Activated CD4-positive, alpha-beta T cell treated with anti-CD3 and anti-CD28 coated beads, Interleukin-2, Interleukin-4, amounts not matched to agents 100 ng/mL and 50 ng/mL, durations not matched to agents 16 hours and 8 hours (primary cell): ENCODE measurements at regions not wholly inside any gene's neighbourhood (a gene's known extent, or its start where the extent isn't known, plus 50 kb on each side); places are given as distances from the start of the nearest gene placed in this dataset.
"Not testable (repeated sequence)": the region's sequence is repeated elsewhere in the genome, so short reads cannot be mapped to it uniquely, and the experiment has no call there.

Source experiments
- DNase-seq: peaks from one replicate; pipeline ENCODE4 v3.0.0-alpha.2; 2020; ENCODE audit warnings: low spot score

DNA sequence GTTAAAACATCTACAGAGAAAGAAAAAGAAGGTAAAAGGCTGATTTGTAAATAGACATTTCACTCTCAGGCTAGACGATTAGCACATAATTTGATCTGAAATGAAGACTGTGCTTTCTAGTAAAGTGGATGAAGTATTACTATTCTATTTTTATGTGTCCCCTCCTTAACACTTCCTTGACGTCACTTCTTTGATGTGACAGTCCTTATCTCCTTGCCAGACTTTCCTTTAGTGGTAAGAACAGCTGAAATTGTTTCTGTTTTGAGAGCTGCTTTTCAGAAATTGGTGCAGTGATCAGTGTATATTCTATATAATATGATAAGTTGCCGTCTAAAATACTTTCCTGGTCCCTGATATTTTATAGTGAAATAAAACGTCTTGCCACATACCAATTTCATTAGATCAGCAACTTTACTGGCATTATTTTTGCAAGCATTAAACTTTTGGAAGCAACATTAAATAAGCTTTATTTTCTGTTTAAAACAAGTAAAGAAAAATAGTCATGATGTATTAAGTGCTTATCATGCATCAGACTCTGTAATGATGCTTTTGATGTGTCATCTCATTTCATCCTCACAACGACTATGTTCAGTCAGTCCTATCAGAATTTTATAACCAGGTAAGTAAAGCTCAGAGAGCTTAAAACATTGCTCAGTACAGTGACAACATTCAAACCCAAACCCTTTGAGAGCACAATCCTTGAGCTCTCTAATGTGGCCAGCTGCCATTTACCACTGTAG is 210.3 kb upstream of the PCDH9 start:
- no peak for DNase-seq

DNA sequence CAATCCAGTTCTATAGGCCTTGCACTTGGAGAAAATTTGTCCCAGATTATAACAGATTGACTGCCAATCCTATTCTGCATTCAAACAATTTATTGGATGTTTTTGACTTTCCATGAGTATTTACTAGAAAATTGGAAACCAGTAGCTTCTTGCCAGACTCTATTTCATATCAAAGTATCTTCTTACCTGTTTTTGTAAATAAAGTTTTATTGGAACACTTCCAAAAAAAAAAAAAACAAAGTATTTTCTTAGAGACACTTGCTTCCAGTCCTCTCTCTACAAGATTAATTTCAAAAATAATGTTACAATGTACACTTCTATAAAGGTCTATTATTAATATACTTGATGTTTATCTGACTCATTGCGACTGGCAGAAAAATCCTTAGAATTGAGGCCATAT is 209.2 kb upstream of the PCDH9 start:
- no peak for DNase-seq

DNA sequence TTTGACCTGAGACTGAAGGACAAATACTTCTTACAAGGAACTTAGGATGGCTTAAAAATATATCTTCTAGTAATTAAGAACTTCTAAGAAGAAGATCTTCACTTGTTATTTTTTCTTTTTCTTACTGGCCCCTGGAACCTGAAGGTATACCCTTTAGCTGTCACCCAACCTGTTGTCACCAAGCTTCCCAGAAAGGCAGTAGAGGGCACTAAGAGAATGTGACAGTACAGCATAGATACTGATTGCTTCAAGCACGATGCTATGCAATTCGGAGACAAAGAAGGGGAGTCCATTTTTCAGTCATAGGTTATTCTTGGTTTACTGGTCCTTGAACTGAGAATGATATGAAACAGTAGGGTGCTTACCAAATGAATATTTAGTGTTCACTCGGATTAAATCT is 208.3 kb upstream of the PCDH9 start:
- no peak for DNase-seq

DNA sequence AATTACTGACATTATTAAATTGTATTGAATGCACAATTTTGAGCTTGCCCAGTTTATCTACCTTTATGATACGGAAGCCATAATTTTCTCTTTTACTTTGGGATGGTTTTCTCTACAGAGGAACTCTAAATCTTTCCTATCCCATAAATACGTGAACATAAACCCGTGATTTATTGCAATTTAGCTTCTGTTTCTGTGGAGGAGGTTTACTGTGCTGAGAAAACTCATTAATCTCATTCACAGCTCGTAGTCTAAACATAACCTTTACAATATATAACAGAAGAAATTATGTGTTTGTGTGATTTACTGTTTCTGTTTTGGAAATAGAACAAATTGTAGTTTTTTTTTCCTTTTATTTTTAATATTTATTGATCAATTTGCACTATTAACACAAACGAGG is 207.1 kb upstream of the PCDH9 start:
- no peak for DNase-seq

DNA sequence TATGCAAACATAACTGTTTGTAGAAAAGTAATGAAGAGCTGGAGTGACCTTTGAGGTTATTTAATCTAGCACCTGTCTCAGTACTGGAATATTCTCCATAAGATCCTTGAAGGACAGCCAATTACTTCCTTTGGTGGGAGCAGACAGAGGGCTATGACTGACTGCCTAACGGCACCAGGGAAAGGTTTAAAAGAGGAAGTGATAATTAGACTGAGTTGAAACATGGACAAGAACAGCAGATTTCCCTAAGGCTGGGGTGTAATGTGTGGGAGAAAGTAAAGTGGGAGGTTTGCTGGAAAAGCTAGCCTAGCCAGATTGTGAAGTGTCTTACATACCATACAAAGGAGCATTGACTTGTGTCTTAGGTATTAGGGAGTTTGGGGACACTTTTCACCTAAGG is 191.3 kb upstream of the PCDH9 start:
- no peak for DNase-seq

DNA sequence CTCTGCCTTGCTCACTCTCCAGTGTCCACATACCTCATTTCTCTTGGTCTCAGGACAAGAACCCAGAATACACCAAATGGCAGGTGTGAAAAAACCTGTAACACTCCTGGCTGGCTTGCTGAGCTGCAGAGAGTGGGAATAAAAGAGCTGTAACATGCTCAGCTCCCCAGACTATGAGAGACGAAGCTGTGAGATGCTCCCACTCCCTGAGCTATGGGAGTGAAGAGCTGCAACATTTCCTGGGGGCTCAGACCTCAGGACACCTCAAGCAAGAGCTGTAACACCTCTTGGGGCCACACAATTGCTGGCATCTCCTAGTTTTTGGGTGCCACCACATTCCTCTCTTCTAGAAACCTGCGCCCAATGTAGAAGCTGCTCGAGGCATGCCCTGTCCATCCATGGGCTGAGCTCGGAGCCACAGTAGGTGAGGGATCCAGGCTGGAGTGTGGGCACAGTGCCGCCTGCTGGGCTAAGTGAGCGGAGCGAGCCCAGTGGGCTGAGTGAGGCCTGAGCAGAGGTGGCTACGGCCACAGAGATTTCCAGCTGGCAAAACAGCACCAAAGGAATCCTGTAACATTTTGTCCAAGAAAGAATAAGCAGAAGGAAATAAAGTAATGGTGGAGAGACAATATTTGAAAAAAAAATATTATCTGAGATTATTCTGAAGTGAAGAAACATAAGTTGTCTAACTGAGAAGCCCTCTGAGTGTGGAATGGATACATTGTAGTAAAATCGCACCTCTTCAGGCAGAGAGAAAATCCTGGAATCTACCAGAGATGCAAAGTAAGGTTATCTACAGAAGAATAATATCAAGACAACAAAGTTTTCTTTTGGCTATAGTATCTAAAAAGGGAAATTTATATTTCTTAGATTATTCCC is 186.2 kb upstream of the PCDH9 start:
- DNase-seq: no peak

DNA sequence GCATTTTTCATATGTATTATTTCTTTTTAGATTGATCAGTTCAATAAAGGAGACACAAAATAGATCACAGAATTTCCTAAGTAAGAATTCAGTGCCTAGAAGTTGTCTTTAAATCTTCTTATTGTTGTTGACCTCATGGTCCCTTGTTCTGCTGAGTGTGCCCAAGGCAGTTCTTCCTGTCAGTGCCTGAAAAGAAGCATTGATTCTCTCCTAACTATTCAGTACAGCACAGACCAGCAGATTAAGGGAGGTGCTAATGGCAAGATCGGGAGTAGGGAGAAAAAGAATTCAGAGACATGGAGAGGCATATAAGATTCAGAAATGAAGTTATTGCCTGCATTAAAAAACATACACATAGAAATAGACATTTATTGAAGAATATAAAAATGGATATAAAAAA is 180.5 kb upstream of the PCDH9 start:
- DNase-seq: no peak

DNA sequence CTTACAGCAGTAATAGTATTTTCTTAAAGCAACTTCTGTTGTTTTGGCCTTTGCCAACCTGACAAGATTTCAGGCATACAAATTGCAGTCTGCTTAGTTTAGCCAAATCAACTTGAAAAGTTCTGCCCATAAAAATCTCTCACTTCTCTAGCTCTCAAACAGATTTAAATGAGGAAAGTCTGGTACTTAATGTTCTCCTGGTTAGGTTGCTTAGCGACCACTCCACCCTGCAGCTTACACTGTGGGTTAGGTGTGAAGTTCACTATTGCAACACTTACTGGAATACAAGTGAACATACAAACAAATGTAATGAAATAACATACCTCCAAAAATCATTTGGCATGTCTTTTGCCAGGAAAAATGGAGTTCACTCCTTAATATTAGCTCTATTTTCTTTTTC is 178.7 kb upstream of the PCDH9 start:
- DNase-seq: no peak

DNA sequence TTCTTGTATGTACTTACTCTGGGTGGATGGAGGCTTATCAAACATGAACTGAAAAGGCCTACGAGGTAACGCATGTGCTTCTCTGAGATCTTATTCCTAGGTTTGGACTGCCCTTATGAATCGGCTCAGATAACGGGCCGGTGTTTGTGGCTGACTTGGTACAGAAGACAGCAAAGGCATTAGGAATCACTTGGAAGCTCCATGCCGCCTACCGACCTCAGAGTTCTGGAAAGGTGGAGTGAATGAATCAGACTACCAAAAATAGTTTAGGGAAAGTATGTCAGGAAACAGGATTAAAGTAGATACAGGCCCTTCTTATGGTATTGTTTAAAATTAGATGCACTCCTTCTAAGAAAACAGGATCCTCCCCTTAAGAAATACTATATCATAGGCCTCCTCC is 172.4 kb upstream of the PCDH9 start:
- no peak for DNase-seq

DNA sequence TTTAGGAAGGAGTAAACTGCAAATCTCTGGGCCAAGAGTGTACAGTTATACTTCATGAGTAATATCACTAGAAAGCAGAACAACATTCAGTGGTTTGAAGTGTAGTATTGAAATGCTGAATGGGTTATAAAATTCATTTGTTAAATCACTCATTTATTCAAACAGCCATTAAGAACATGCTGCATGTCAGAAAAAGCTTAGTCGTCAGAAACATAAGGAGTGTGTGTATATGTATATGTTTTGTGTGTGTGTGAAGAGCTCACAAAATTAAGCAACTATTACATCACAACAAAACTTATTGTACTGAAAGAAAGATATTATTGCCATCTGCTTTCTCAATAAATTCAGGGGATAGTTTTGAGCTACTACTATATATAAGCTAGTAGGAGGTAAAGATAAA is 165.4 kb upstream of the PCDH9 start:
- DNase-seq: no peak

DNA sequence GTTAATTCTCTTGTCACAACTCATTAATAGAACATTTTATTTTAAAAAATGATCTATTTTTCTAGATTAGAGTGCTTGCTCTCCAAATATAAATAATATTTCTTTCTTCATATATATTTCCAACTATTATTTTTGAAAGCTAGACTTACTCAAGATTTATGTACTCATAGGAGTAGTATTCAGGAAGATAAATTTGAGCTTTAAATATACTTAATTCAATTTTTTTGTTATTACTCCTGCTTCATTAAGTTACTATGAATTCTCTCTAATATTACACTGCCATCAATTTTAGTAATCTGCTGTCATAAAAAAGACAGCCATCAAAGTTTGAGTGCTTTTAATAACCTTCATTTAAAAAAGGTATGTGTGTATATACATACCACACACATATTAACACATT is 161.9 kb upstream of the PCDH9 start:
- DNase-seq: no peak

DNA sequence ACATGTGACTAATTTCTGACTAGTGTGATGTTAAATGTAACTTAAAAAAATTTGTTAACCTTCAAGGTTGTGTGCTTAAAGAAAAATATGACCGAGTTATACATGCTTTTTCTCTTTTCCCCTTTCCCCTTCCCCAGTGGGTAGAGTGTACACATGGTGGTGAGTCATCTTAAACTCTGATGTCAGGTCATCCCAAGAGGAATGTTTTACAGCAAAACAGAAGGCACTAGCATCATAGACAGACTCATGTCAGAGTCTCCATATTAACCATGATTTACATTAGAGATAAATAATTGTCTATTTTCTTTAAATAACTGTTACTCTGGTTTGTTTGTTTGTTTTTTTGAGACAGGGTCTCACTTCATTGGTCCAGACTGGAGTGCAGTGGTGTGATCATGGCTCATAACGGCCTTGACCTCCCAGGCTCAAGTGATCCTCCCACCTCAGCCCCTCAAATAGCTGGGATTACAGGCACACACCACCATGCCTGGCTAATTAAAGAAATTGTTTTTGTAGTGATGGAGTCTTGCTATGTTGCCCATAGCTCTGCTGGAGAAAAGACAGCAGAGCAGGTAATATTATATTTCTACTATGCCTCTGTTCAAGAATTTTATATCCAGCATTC is 160.4 kb upstream of the PCDH9 start:
- no peak for DNase-seq

DNA sequence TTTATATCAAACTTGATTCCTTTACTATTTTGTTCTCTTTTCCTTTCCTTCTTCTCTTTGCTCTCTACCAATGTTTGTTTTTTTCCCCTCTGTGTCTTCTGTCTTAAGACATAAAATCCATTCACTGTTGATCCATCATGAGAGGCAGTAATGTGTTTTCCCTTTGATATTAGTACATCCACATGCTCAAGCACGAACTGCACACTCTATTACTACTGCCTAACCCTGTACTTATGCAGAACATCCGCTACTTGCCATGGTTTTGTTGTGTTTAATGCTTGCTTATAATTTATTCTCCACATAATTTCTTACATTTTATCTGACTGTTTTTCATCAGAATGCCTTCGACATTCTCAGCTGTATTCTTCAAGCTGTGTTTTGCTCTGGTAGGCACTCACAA is 159.0 kb upstream of the PCDH9 start:
- DNase-seq: no peak

DNA sequence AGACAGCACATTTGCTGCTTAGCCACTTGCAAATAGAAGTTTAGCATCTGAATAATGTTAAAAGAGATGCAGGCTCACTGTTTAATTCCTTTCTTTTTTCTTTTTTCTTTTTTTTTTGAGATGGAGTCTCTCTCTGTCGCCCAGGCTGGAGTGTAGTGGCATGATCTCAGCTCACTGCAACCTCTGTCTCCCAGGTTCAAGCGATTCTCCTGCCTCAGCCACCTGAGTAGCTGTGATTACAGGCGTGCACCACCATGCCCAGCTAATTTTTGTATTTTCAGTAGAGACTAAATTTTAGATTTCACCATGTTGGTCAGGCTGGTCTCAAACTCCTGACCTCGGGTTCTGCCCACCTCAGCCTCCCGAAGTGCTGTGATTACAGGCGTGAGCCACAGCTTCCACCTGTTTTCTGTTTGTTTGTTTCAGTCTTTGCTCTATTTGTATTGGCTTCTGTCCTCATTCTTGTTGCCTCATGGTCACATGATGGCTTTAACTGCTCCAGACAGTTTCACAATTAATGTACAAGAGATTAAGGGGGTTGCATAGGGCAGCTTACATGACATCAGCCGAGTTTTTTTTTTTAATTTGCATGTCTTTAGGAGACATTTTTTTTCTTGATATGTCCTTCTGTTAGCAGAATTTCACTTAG is 153.1 kb upstream of the PCDH9 start:
- DNase-seq: not testable (repeated sequence)

DNA sequence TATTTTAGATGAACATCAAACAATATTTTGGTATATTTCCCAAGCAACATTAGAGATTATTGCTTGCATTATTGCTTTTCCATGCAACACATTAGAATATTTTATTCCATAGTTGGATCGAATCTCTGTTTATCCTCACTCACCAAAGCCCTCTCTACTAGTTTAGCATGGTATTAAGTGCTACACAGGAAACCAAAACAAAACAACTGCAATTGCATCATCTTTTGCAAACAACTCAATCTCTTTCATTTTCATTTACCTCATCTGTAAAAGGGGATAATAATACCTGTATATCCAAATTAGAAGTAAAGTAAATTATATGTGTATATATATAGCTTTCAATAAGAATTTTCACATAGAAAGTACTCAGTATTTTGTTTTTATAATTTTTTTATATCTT is 147.8 kb upstream of the PCDH9 start:
- no peak for DNase-seq

DNA sequence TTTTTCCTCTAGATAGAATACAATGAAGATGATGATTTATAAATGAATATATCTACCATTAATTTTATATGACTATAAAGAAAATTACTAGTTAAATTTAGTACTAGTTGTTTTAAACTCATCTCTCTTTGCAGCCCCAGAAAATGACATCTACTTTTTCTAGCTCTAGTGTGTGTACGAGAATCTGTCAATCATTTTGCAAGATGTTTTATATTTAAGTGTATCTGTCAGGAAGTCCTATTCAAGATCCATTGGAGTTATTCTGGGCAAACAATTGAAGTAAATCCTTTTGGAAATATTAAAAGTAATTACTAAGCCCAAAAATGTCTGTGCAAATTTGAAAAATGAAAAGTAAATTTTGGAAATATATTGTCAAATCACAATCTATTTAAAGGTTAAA is 144.3 kb upstream of the PCDH9 start:
- DNase-seq: no peak

DNA sequence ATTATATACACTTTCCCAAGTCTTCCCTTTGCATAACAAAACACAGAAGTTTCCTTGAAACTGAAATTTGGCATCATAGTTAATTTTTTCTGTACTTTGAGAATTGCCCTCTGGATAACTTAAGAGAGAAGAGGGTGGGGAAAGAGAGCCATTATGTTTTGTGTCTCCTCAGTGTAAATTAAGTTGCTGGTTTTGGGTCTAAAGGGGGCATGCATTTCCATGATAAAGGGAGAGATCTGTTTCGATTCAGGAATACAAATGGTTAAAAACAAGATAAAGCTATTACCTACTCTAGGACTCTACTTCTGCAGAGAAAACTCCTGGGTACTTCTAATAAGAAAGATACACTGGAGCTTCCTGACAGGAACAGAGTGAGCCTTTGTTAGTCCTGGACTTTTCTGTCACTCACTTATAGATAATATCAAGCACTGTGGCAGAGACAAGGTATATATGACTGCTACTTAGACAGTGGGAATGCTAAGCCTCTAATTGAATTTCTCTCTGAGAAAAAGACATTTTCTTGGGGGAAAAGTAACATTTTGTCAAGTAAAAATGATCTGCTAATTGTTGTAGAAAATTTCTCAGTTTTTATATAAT is 142.8 kb upstream of the PCDH9 start:
- no peak for DNase-seq

DNA sequence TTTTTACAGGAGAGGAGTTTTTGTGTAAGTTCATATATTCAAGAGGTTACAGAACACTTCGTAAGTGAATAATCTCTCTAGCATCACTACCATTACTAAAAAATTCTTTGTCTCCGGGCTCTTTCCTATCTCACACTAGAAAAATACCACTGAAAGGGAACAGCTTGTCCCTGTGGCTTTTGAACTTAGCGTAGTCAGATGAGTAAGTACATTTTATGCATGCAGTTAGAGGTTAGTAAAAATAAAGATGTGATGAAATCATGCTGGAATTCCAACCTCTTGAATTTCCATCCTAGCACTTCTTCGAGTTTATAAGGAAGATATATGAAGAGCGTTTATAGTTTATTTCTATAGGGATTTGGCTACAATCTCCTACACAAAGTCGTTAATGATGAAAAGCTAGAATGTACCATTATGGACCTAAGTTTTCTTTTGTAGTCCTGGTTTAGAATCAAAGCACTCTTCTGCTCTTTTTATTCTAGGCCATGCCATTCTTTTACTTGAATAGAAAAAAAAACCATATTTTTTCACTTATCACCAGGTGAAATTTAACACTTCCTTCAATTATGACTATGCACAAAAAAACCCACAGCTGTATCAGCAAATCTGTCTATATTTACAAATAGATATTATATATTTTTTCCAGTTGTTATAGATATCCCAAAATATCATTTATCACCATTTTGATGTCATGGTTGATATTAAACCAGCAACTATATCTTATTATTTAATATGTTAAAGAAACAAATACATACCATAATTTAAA is 139.9 kb upstream of the PCDH9 start:
- DNase-seq: no peak

DNA sequence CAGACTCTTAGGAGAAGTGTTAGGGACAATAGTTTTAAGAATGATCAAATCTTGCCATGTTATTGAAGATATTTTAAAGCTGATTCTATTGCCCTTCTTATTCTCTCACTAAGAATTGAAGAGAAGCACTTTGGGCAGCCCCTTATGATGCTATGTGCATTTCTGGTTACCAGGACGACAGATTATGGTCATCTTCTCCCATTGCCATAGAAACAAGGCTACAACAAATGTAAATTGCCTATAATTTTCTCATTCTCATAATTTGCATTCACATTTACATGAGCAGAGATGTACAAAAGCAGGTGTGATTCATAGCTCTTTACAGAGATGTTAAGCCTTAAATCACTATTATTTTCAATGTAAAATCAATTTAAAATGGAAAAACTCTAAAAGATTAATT is 137.3 kb upstream of the PCDH9 start:
- DNase-seq: no peak

DNA sequence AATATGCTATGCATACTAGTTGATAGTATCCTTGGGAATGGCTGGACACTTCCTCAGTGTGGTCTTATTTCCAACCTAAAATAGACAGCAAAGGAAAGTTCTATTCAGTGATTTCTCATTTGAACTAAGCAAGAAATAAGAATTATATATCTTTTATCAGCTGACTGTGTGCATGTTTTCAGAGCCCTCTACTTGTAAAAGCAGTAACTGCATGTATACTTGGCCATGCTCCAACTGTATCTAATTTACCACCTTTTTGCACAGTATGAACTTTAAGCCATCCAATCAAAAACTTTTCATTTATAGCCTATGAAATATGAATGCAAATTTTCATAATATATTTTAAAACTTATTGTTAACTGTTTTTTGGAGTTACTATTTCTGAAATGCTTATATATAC is 136.4 kb upstream of the PCDH9 start:
- DNase-seq: no peak

DNA sequence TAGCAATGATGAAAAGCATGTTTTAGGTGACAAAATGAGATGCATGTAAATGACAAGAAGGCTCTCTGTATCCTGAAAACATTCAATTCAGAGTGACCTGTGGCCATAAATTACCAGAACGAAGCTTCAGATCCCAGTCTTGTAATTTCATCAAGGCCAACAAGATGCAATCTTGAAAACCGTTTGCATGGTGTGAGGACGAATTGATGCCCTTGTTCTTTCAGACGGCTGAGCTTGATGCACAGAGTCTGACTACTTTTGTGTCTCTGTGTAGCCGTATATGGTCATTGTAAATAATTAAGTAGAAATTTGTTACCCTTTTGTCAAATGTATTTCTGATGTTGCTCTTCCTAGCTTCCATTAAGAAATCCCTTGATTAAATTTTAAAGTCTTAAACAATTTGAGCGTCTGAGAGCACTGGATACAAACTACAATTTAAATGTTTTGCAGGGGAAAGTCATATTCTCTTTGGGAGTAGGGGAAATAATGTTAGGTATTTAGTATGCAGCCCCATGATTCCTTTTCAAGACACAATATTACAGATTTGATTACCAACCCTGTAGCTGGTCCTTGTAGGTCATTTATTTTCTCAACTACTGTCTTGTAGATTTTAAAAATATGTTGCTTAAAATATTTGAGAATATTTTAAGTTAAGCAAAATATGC is 125.8 kb upstream of the PCDH9 start:
- no peak for DNase-seq
